ENCODE measurements at regions not wholly inside any gene's neighbourhood (a gene's known extent, or its start where the extent isn't known, plus 50 kb on each side); places are given as distances from the start of the nearest gene placed in this dataset.

- no peak for TF ChIP-seq POLR2A (IDR thresholded peaks at IDR 0.05)
- TF ChIP-seq CTCF (IDR thresholded peaks at IDR 0.05): no peak
Observed at GRCh38 chr22:47779474-47779873, 1017.0 kb downstream of the TBC1D22A start.

All from adrenal gland (tissue), 5 donors.